HCT116 (cell line): ENCODE measurements at regions not wholly inside any gene's neighbourhood (a gene's known extent, or its start where the extent isn't known, plus 50 kb on each side); places are given as distances from the start of the nearest gene placed in this dataset.

Source experiments
- ATAC-seq: fragments of 200-7000 bp; cut with Tn5 transposase; 2 replicates; pipeline ENCODE4 v1.9.1; 2020; ENCODE audit warnings: mild to moderate bottlenecking, moderate library complexity
- BruUV-seq: library from RNA; stranded (reverse); fragments of 400-500 nt; replicated peaks from 2 replicates; lab custom pipeline; 2021; lab: Mats Ljungman, UMichigan
- CTCF ChIA-PET: fragments of 300-600 bp; sonication (Branson Sonifier 250); formaldehyde crosslinking; loops from one replicate; lab custom pipeline; 2021; ENCODE audit warnings: antibody characterized with exemption; lab: Charles Lee
- POLR2A ChIA-PET: fragments of 300-600, 350-600 bp; sonication (Branson Sonifier 250); formaldehyde crosslinking; loops from one replicate; lab custom pipeline; 2021; ENCODE audit warnings: antibody characterized with exemption; lab: Charles Lee
- RAD21 ChIA-PET, 2 experiments: fragments of 300-600 bp; sonication (Branson Sonifier 250); formaldehyde crosslinking; loops; one replicate each; lab custom pipeline; 2023; ENCODE audit warnings: low total read pairs in 2 of 2; ENCODE audit not compliant: uncharacterized antibody in 2 of 2, unreplicated experiment in 2 of 2, low non-redundant PET in 1 of 2; lab: Charles Lee
- DNase-seq: peaks from one replicate; pipeline ENCODE4 v3.0.0-alpha.2; 2010; ENCODE audit warnings: low read depth, low spot score
- H2AFZ ChIP-seq: fragments of 200-600 bp; shearing (Covaris generic), sonication (generic); 2 replicates; pipeline ENCODE4 v1.6.1; 2017; ENCODE audit warnings: low read depth, mixed run types, mixed read lengths, antibody characterized with exemption, low read length; ENCODE audit not compliant: poor library complexity, severe bottlenecking
- H3K27ac ChIP-seq: 2 replicates; pipeline ENCODE4 v1.5.1; 2012; ENCODE audit warnings: low read depth, low read length
- H3K27me3 ChIP-seq: fragments of 200-600 bp; sonication (generic); 2 replicates; pipeline ENCODE4 v1.6.1; 2016; ENCODE audit warnings: mixed run types, low read length, mixed read lengths; ENCODE audit not compliant: insufficient read depth
- H3K36me3 ChIP-seq, 2 experiments: fragments of 200-500 bp in 1 of 2; fragments of 200-600 bp in 1 of 2; sonication (Bioruptor generic) in 1 of 2; sonication (generic) in 1 of 2; 2 replicates each; pipeline versions ENCODE4 v1.5.1 to v1.6.1; 2014 to 2016; ENCODE audit warnings: low read length in 2 of 2, inconsistent platforms in 1 of 2, mixed read lengths in 1 of 2, mixed run types in 1 of 2; ENCODE audit not compliant: insufficient read depth in 2 of 2, control insufficient read depth in 1 of 2
- H3K4me1 ChIP-seq, 2 experiments: fragments of 200-600 bp in 1 of 2; sonication (generic) in 1 of 2; 2 replicates each; pipeline versions ENCODE4 v1.5.1 to v1.6.1; 2012 to 2017; ENCODE audit warnings: low read length in 2 of 2, inconsistent platforms in 1 of 2, mild to moderate bottlenecking in 1 of 2, mixed read lengths in 1 of 2, mixed run types in 1 of 2, moderate library complexity in 1 of 2; ENCODE audit not compliant: insufficient read depth in 2 of 2, control insufficient read depth in 1 of 2
- H3K4me2 ChIP-seq: fragments of 200-600 bp; sonication (generic); 2 replicates; pipeline ENCODE4 v1.6.1; 2017; ENCODE audit warnings: mixed run types, low read length, mixed read lengths
- H3K4me3 ChIP-seq, 2 experiments: fragments of 200-600 bp in 1 of 2; sonication (generic) in 1 of 2; replicated peaks in 1 of 2; 2 replicates each; pipeline ENCODE4 v1.5.1; 2011 to 2016; ENCODE audit warnings: low read length in 2 of 2, control low read depth in 1 of 2, low read depth in 1 of 2, mild to moderate bottlenecking in 1 of 2, mixed read lengths in 1 of 2, mixed run types in 1 of 2
- H3K79me2 ChIP-seq: fragments of 200-600 bp; sonication (generic); 2 replicates; pipeline ENCODE4 v1.6.1; 2017; ENCODE audit warnings: mild to moderate bottlenecking, mixed run types, low read length, moderate library complexity, mixed read lengths; ENCODE audit not compliant: insufficient read depth
- H3K9ac ChIP-seq: fragments of 200-600 bp; sonication (generic); 2 replicates; pipeline ENCODE4 v1.6.1; 2016; ENCODE audit warnings: low read length, mixed read lengths
- H3K9me2 ChIP-seq: fragments of 200-600 bp; sonication (generic), shearing (Covaris generic); 2 replicates; pipeline ENCODE4 v1.6.1; 2017; ENCODE audit warnings: mixed run types, mild to moderate bottlenecking, moderate library complexity; ENCODE audit not compliant: insufficient read depth
- H3K9me3 ChIP-seq, 2 experiments: fragments of 200-500 bp in 1 of 2; fragments of 200-600 bp in 1 of 2; sonication (Bioruptor generic) in 1 of 2; sonication (generic) in 1 of 2; 2 replicates each; pipeline ENCODE4 v1.6.1; 2014 to 2017; ENCODE audit warnings: low read length in 2 of 2, mixed read lengths in 2 of 2, inconsistent platforms in 1 of 2, low read depth in 1 of 2, mild to moderate bottlenecking in 1 of 2, mixed run types in 1 of 2, moderate library complexity in 1 of 2; ENCODE audit not compliant: control insufficient read depth in 1 of 2, insufficient read depth in 1 of 2
- H4K20me1 ChIP-seq: fragments of 200-600 bp; sonication (generic), shearing (Covaris generic); 2 replicates; pipeline ENCODE4 v1.6.1; 2017; ENCODE audit warnings: mixed run types, mild to moderate bottlenecking, moderate library complexity; ENCODE audit not compliant: insufficient read depth
- FOSL1 ChIP-seq: IDR thresholded peaks from 2 replicates; pipeline ENCODE4 v1.6.1; 2012; ENCODE audit warnings: low read depth
- JUND ChIP-seq: IDR thresholded peaks from 2 replicates; pipeline ENCODE4 v1.6.1; 2012
- MAX ChIP-seq: IDR thresholded peaks from 2 replicates; pipeline ENCODE4 v1.6.1; 2012
- POLR2A ChIP-seq: IDR thresholded peaks from 2 replicates; pipeline ENCODE4 v1.7.0; 2011; ENCODE audit warnings: borderline replicate concordance; ENCODE audit not compliant: insufficient read depth, insufficient read length; ENCODE audit errors: extremely low read depth
- RAD21 ChIP-seq: IDR thresholded peaks from 2 replicates; pipeline ENCODE4 v1.6.1; 2012; ENCODE audit warnings: low read depth, mild to moderate bottlenecking
- SIN3A ChIP-seq: IDR thresholded peaks from 2 replicates; pipeline ENCODE4 v1.6.1; 2012; ENCODE audit warnings: low read depth
- SRF ChIP-seq: IDR thresholded peaks from 2 replicates; pipeline ENCODE4 v1.6.1; 2012; ENCODE audit warnings: low read depth
- YY1 ChIP-seq: IDR thresholded peaks from 2 replicates; pipeline ENCODE4 v1.6.1; 2011; ENCODE audit warnings: low read length, low read depth, moderate library complexity, mild to moderate bottlenecking; ENCODE audit not compliant: insufficient replicate concordance; ENCODE audit errors: extremely low read depth
- ZFX ChIP-seq: fragments of 450-650 bp; IDR thresholded peaks from 2 replicates; pipeline ENCODE4 v1.6.1; 2017
- intact Hi-C: fragments of 100-400 bp; cut with micrococcal nuclease; formaldehyde crosslinking; loops from 2 replicates; pipeline ENCODE4 v1.10.0; 2022
- TF ChIP-seq, protein P1 (sequence below): IDR thresholded peaks from 2 replicates; pipeline ENCODE4 v1.6.1; 2012; ENCODE audit warnings: low read depth
- TF ChIP-seq, protein P2 (sequence below): IDR thresholded peaks from 2 replicates; pipeline ENCODE4 v1.6.1; 2012
- TF ChIP-seq, protein P3 (sequence below): IDR thresholded peaks from 2 replicates; pipeline ENCODE4 v1.6.1; 2011; ENCODE audit warnings: mild to moderate bottlenecking, low read length, moderate library complexity; ENCODE audit not compliant: insufficient replicate concordance; ENCODE audit errors: extremely low read depth

GRCh38 chr2:55760125-55760524 is 66.5 kb upstream of the PNPT1 start:
- no peaks in the 10 kb centered on the region for H3K36me3 ChIP-seq
- ChIA-PET CTCF (no interaction called here), POLR2A (no interaction called here), RAD21 (no interaction called here)
- no peak overlapping the region for H3K9ac ChIP-seq
- H3K9me3 ChIP-seq = no peaks in the 10 kb centered on the region
- no peaks in the 10 kb centered on the region for H4K20me1 ChIP-seq
- H3K4me1 ChIP-seq = no peaks in the 10 kb centered on the region
- DNase-seq (no peak), ATAC-seq (no peak)
- intact Hi-C loops = no loop called here
- H3K27me3 ChIP-seq = no peaks in the 10 kb centered on the region
- no peak overlapping the region for H3K4me3 ChIP-seq
- H2AFZ ChIP-seq = no peak overlapping the region
- no peaks in the 10 kb centered on the region for H3K79me2 ChIP-seq
- BruUV-seq = no TSS peak
- H3K4me2 ChIP-seq = no peak overlapping the region
- H3K27ac ChIP-seq = no peak overlapping the region
- H3K9me2 ChIP-seq = no peaks in the 10 kb centered on the region
- no peak for TF ChIP-seq FOSL1
- TF ChIP-seq ZFX = no peak
- TF ChIP-seq, protein P1, sequence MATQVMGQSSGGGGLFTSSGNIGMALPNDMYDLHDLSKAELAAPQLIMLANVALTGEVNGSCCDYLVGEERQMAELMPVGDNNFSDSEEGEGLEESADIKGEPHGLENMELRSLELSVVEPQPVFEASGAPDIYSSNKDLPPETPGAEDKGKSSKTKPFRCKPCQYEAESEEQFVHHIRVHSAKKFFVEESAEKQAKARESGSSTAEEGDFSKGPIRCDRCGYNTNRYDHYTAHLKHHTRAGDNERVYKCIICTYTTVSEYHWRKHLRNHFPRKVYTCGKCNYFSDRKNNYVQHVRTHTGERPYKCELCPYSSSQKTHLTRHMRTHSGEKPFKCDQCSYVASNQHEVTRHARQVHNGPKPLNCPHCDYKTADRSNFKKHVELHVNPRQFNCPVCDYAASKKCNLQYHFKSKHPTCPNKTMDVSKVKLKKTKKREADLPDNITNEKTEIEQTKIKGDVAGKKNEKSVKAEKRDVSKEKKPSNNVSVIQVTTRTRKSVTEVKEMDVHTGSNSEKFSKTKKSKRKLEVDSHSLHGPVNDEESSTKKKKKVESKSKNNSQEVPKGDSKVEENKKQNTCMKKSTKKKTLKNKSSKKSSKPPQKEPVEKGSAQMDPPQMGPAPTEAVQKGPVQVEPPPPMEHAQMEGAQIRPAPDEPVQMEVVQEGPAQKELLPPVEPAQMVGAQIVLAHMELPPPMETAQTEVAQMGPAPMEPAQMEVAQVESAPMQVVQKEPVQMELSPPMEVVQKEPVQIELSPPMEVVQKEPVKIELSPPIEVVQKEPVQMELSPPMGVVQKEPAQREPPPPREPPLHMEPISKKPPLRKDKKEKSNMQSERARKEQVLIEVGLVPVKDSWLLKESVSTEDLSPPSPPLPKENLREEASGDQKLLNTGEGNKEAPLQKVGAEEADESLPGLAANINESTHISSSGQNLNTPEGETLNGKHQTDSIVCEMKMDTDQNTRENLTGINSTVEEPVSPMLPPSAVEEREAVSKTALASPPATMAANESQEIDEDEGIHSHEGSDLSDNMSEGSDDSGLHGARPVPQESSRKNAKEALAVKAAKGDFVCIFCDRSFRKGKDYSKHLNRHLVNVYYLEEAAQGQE = no peak
- TF ChIP-seq, protein P2, sequence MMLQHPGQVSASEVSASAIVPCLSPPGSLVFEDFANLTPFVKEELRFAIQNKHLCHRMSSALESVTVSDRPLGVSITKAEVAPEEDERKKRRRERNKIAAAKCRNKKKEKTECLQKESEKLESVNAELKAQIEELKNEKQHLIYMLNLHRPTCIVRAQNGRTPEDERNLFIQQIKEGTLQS = no peak
- no peak for TF ChIP-seq SRF
- TF ChIP-seq YY1 = no peak
- TF ChIP-seq POLR2A = no peak
- TF ChIP-seq JUND = no peak
- TF ChIP-seq SIN3A = no peak
- no peak for TF ChIP-seq RAD21
- TF ChIP-seq MAX = no peak
- TF ChIP-seq, protein P3, sequence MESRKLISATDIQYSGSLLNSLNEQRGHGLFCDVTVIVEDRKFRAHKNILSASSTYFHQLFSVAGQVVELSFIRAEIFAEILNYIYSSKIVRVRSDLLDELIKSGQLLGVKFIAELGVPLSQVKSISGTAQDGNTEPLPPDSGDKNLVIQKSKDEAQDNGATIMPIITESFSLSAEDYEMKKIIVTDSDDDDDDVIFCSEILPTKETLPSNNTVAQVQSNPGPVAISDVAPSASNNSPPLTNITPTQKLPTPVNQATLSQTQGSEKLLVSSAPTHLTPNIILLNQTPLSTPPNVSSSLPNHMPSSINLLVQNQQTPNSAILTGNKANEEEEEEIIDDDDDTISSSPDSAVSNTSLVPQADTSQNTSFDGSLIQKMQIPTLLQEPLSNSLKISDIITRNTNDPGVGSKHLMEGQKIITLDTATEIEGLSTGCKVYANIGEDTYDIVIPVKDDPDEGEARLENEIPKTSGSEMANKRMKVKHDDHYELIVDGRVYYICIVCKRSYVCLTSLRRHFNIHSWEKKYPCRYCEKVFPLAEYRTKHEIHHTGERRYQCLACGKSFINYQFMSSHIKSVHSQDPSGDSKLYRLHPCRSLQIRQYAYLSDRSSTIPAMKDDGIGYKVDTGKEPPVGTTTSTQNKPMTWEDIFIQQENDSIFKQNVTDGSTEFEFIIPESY = no peak
